PC-3 (cell line): ENCODE measurements at regions not wholly inside any gene's neighbourhood (a gene's known extent, or its start where the extent isn't known, plus 50 kb on each side); places are given as distances from the start of the nearest gene placed in this dataset.

Experiments used
- EZH2 ChIP-seq: fragments of 300-600 bp; sonication (generic); IDR thresholded peaks from one replicate; pipeline ENCODE4 v1.6.1; 2017; ENCODE audit warnings: antibody characterized with exemption, mild to moderate bottlenecking, low read length; ENCODE audit not compliant: unreplicated experiment
- TF ChIP-seq, protein P1 (sequence below): fragments of 300-600 bp; sonication (generic); conservative IDR thresholded peaks from 2 replicates; pipeline ENCODE4 v1.5.1; 2017; ENCODE audit warnings: antibody characterized with exemption, low read depth, mild to moderate bottlenecking, low read length

DNA sequence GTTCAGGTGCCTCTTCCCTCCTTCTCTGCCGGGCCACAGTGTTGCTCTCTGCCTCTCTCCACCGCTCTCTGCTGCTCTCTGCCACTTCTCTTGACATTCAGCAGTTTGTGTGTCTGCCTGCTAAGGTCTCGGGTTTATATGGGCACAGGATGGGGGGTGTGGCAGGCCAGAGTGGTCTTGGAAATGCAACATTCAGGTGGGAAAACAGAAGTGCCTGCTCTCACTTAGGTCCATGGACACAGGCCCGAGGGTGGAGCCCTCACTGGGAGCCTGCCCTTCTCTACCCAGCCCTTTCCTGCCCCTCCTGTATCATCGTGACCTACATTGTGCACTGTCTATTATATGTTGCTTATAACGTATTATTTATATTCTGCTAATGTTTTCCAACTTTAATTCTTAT lies 120.8 kb upstream of the TMEM18 start:
- TF ChIP-seq, protein P1, sequence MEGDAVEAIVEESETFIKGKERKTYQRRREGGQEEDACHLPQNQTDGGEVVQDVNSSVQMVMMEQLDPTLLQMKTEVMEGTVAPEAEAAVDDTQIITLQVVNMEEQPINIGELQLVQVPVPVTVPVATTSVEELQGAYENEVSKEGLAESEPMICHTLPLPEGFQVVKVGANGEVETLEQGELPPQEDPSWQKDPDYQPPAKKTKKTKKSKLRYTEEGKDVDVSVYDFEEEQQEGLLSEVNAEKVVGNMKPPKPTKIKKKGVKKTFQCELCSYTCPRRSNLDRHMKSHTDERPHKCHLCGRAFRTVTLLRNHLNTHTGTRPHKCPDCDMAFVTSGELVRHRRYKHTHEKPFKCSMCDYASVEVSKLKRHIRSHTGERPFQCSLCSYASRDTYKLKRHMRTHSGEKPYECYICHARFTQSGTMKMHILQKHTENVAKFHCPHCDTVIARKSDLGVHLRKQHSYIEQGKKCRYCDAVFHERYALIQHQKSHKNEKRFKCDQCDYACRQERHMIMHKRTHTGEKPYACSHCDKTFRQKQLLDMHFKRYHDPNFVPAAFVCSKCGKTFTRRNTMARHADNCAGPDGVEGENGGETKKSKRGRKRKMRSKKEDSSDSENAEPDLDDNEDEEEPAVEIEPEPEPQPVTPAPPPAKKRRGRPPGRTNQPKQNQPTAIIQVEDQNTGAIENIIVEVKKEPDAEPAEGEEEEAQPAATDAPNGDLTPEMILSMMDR = no peak
- TF ChIP-seq EZH2 = no peak
